ENCODE measurements at regions not wholly inside any gene's neighbourhood (a gene's known extent, or its start where the extent isn't known, plus 50 kb on each side); places are given as distances from the start of the nearest gene placed in this dataset.
A peak's percentile ranks its signal among the peaks of the same experiment; 100 is the strongest.
"Not testable (repeated sequence)": the region's sequence is repeated elsewhere in the genome, so short reads cannot be mapped to it uniquely, and the experiment has no call there.

GRCh38 chrX:47776292-47777006, 60.3 kb upstream of the ZNF81 start:
- no peak for DNase-seq

GRCh38 chrX:47772764-47773163, 63.9 kb upstream of the ZNF81 start:
- no peak for DNase-seq

- no peak for DNase-seq
These were observed 65.2 kb upstream of the ZNF81 start for GRCh38 chrX:47771473-47771872.

- DNase-seq = not testable (repeated sequence)
These were observed 73.9 kb upstream of the ZNF81 start for GRCh38 chrX:47762826-47763225.

- no peak for DNase-seq
These were observed 84.0 kb upstream of the ZNF81 start for GRCh38 chrX:47752685-47753084.

GRCh38 chrX:47751670-47752069, 85.0 kb upstream of the ZNF81 start:
- DNase-seq = peak; percentile 23

- DNase-seq = peak; percentile 22
These were observed 87.3 kb upstream of the ZNF81 start for GRCh38 chrX:47749185-47749967.

GRCh38 chrX:47748576-47748975, 88.1 kb upstream of the ZNF81 start:
- no peak for DNase-seq

GRCh38 chrX:47746446-47746845, 87.5 kb upstream of the UXT start:
- DNase-seq = no peak

- DNase-seq = no peak
These were observed 86.4 kb upstream of the UXT start for GRCh38 chrX:47745416-47745815.

- no peak for DNase-seq
These were observed 84.5 kb upstream of the UXT start for GRCh38 chrX:47743504-47743903.

GRCh38 chrX:47738870-47739269, 79.9 kb upstream of the UXT start:
- not testable (repeated sequence) for DNase-seq

- no peak for DNase-seq
These were observed 64.7 kb upstream of the UXT start for GRCh38 chrX:47723689-47724088.

- DNase-seq = no peak
These were observed 64.1 kb upstream of the UXT start for GRCh38 chrX:47723083-47723482.

- no peak for DNase-seq
These were observed 63.3 kb upstream of the UXT start for GRCh38 chrX:47722260-47722659.

GRCh38 chrX:47715078-47715477, 56.1 kb upstream of the UXT start:
- not testable (repeated sequence) for DNase-seq

- DNase-seq = not testable (repeated sequence)
These were observed 53.7 kb upstream of the UXT start for GRCh38 chrX:47712675-47713074.

- DNase-seq = no peak
These were observed 51.3 kb upstream of the UXT start for GRCh38 chrX:47710252-47710651.
